GM13976 (cell line): ENCODE measurements at regions not wholly inside any gene's neighbourhood (a gene's known extent, or its start where the extent isn't known, plus 50 kb on each side); places are given as distances from the start of the nearest gene placed in this dataset.

Experiments used
- DNase-seq: peaks from one replicate; pipeline ENCODE4 v3.0.0; 2012; ENCODE audit warnings: low spot score
- in situ Hi-C: fragments of 300-500 bp; cut with MboI; formaldehyde crosslinking; loops from one replicate; pipeline ENCODE4 v1.12.0; 2022; ENCODE audit warnings: low sequenced_read_pairs, mixed read lengths, inconsistent platforms; ENCODE audit not compliant: unreplicated experiment
- TF ChIP-seq, protein P1 (sequence below): IDR thresholded peaks from 2 replicates; pipeline ENCODE4 v1.5.1; 2012; ENCODE audit warnings: borderline replicate concordance, mild to moderate bottlenecking; ENCODE audit not compliant: insufficient read depth; ENCODE audit errors: extremely low read depth, missing control alignments, control extremely low read depth

GRCh38 chr6:40753048-40753447 lies 165.9 kb upstream of the LRFN2 start:
- DNase-seq = no peak
- in situ Hi-C loops = no loop called here
- TF ChIP-seq, protein P1, sequence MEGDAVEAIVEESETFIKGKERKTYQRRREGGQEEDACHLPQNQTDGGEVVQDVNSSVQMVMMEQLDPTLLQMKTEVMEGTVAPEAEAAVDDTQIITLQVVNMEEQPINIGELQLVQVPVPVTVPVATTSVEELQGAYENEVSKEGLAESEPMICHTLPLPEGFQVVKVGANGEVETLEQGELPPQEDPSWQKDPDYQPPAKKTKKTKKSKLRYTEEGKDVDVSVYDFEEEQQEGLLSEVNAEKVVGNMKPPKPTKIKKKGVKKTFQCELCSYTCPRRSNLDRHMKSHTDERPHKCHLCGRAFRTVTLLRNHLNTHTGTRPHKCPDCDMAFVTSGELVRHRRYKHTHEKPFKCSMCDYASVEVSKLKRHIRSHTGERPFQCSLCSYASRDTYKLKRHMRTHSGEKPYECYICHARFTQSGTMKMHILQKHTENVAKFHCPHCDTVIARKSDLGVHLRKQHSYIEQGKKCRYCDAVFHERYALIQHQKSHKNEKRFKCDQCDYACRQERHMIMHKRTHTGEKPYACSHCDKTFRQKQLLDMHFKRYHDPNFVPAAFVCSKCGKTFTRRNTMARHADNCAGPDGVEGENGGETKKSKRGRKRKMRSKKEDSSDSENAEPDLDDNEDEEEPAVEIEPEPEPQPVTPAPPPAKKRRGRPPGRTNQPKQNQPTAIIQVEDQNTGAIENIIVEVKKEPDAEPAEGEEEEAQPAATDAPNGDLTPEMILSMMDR = no peak

GRCh38 chr6:40744835-40745234 lies 157.7 kb upstream of the LRFN2 start:
- TF ChIP-seq, protein P1 = no peak
- DNase-seq = no peak
- in situ Hi-C loops = no loop called here

DNA sequence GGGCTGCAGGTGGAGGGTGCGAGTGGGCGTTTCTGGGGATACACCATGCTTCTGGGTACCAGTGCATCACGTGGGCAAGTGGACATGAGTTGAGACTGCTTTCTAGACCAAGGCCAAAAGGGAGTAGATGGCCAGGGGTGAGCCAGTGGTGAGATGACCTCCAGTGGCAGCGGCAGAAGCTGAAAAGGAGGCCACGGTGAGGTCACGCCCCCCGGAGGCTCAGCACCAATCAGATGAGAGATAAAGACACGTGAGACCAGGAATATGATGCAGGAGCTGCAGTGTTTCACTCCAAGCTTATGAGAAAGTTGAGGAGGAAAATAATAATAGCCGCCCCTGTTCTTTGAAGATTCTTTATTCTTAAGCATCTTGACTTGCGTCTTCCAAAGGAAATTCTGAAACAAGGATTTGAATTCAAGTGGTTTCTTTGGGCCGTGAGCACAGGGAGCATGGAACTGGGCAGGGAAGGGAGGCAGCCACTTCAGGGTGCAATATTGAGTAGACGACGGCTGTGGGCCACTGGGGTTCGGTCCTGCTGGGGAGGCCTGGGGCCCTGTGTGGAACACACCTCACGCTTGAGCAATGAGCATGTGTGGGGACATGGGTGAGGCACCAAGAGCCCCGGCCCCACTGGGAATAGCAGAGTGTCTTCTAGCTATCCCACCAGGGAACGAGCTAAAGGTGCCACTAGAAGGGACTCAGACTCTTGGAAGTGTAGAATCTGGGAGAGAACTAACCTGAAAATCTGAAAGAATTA lies 156.7 kb upstream of the LRFN2 start:
- TF ChIP-seq, protein P1 = no peak
- no peak for DNase-seq
- in situ Hi-C loops = no loop called here

GRCh38 chr6:40743226-40743625 lies 156.1 kb upstream of the LRFN2 start:
- TF ChIP-seq, protein P1 = no peak
- in situ Hi-C loops = no loop called here

DNA sequence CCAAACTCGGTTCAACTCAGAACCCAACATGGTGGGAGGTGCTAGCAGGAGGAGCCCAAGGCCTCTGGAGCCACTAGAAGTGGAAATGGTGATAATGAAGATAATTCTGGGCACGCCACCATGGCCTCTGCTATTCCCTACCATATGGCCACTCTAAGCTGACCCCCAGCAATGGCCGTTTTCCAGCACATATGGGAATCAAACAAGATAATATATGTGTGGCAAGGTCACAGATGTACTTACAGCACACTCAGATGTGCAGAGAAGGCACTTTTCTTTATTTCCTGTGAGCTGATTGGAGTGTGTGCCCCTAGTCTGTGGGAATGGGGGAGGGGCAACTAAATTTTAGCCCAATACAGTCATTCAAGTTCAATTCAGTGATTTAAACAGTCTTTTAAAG lies 153.4 kb upstream of the LRFN2 start:
- TF ChIP-seq, protein P1 = no peak
- no peak for DNase-seq
- in situ Hi-C loops = no loop called here

More at GRCh38 chr6:40743226-40743625, 156.1 kb upstream of the LRFN2 start:
- no peak for DNase-seq

- in situ Hi-C loops = no loop called here
- DNase-seq = no peak
- TF ChIP-seq, protein P1 = no peak
These were observed 151.5 kb upstream of the LRFN2 start for GRCh38 chr6:40738551-40739193.
